ENCODE measurements at regions not wholly inside any gene's neighbourhood (a gene's known extent, or its start where the extent isn't known, plus 50 kb on each side); places are given as distances from the start of the nearest gene placed in this dataset.

DNA sequence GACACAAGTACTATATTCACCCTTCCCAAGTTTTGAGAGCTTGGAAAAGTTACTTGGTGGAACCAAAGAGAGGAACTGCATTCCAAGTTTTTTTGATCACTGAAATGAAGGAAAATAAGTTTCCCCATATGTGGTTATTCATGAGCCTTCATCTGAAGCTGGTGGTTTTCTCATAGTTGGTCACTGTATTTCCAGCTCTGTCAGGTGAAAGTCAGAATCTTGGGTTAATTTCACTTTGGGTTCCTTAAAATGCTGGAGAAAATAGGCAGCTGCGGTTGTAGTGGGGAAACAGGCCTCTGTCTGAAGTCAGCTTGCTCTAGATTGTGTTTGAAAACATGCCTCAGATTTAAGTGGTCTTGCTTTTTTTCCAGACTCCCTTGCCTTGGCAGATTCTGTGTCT, 200.5 kb downstream of the HRH4 start:
- no peaks in the 10 kb centered on the region for H3K79me2 ChIP-seq (ENCODE audit: control insufficient read depth, insufficient read depth, low read length)
- Mint-ChIP-seq H3K27ac (no peak overlapping the region), H3K4me3 (peak overlapping the region; percentile 38), H3K9me3 (ENCODE audit: insufficient read depth) (no peaks in the 10 kb centered on the region), H3K27me3 (peaks cover 13% of the 10 kb centered on the region), H3K4me1 (peaks cover 22% of the 10 kb centered on the region)
- WGBS (ENCODE audit: insufficient coverage) = 0% methylated on average over 1 of the region's 1 CpG
- H2AFZ ChIP-seq (ENCODE audit: insufficient read depth, low read depth, low read length, poor library complexity, severe bottlenecking) = no peak overlapping the region
- no peak overlapping the region for H3K4me3 ChIP-seq (ENCODE audit: control extremely low read depth in 1 of 5, extremely low read depth in 1 of 5, insufficient read depth in 1 of 5, low read depth in 2 of 5, low read length in 4 of 5)
- H4K20me1 ChIP-seq (ENCODE audit: control insufficient read depth, insufficient read depth, low read length, poor library complexity, severe bottlenecking) = no peaks in the 10 kb centered on the region
- TF ChIP-seq, protein P1, sequence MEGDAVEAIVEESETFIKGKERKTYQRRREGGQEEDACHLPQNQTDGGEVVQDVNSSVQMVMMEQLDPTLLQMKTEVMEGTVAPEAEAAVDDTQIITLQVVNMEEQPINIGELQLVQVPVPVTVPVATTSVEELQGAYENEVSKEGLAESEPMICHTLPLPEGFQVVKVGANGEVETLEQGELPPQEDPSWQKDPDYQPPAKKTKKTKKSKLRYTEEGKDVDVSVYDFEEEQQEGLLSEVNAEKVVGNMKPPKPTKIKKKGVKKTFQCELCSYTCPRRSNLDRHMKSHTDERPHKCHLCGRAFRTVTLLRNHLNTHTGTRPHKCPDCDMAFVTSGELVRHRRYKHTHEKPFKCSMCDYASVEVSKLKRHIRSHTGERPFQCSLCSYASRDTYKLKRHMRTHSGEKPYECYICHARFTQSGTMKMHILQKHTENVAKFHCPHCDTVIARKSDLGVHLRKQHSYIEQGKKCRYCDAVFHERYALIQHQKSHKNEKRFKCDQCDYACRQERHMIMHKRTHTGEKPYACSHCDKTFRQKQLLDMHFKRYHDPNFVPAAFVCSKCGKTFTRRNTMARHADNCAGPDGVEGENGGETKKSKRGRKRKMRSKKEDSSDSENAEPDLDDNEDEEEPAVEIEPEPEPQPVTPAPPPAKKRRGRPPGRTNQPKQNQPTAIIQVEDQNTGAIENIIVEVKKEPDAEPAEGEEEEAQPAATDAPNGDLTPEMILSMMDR (IDR thresholded peaks at IDR 0.05) = no peak
- no peak for TF ChIP-seq EZH2 (IDR thresholded peaks at IDR 0.05; ENCODE audit: borderline replicate concordance, insufficient read depth, low read depth, low read length, poor library complexity, severe bottlenecking)
- H3K9me3 ChIP-seq (ENCODE audit: control extremely low read depth in 1 of 3, control insufficient read depth in 2 of 3, insufficient read depth in 1 of 3, low read length in 2 of 3) = no peaks in the 10 kb centered on the region
- H3K4me1 ChIP-seq (ENCODE audit: control insufficient read depth in 2 of 2, insufficient read depth in 2 of 2, low read length in 2 of 2) = peaks cover 6 to 10% of the 10 kb centered on the region in 2 donors
- no peak overlapping the region for H3K9ac ChIP-seq (ENCODE audit: low read length)
- no peak overlapping the region for H3K4me2 ChIP-seq (replicated peaks; ENCODE audit: low read depth, low read length, poor library complexity, severe bottlenecking)
- CTCF ChIA-PET = interaction anchor here (0.8 kb wide), 1 partner anchor 66 kb away, joined by 5 read pairs; no protein-coding TSS in a partner anchor
- POLR2A ChIA-PET = no interaction called here
- intact Hi-C loops (cut with micrococcal nuclease) = no loop called here
- no peaks in the 10 kb centered on the region for H3K27me3 ChIP-seq (replicated peaks in 1 of 4; ENCODE audit: control extremely low read depth in 1 of 4, control insufficient read depth in 3 of 4, insufficient read depth in 4 of 4, low read length in 3 of 4)
- no peaks in the 10 kb centered on the region for H3K36me3 ChIP-seq (replicated peaks in 1 of 2; ENCODE audit: control extremely low read depth in 1 of 2, control insufficient read depth in 1 of 2, extremely low read depth in 1 of 2, insufficient read depth in 2 of 2, low read length in 1 of 2)
- no peak overlapping the region for H3K27ac ChIP-seq (ENCODE audit: low read length in 2 of 2)
- no peak for ATAC-seq (ENCODE audit: low read depth)
- DNase-seq = no peak

GRCh38 chr18:24662412-24662821, 202.0 kb downstream of the HRH4 start:
- no peak overlapping the region for H3K9ac ChIP-seq (ENCODE audit: low read length)
- Mint-ChIP-seq H3K4me1 (peaks cover 22% of the 10 kb centered on the region), H3K4me3 (no peak overlapping the region), H3K27me3 (peaks cover 13% of the 10 kb centered on the region), H3K9me3 (ENCODE audit: insufficient read depth) (no peaks in the 10 kb centered on the region), H3K27ac (no peak overlapping the region)
- WGBS (ENCODE audit: insufficient coverage) = 83% methylated on average over 13 of the region's 13 CpGs
- H3K36me3 ChIP-seq (replicated peaks in 1 of 2; ENCODE audit: control extremely low read depth in 1 of 2, control insufficient read depth in 1 of 2, extremely low read depth in 1 of 2, insufficient read depth in 2 of 2, low read length in 1 of 2) = no peaks in the 10 kb centered on the region
- ChIA-PET CTCF (no interaction called here), POLR2A (no interaction called here)
- TF ChIP-seq, protein P1 (IDR thresholded peaks at IDR 0.05) = no peak
- TF ChIP-seq EZH2 (IDR thresholded peaks at IDR 0.05; ENCODE audit: borderline replicate concordance, insufficient read depth, low read depth, low read length, poor library complexity, severe bottlenecking) = no peak
- no peaks in the 10 kb centered on the region for H3K9me3 ChIP-seq (ENCODE audit: control extremely low read depth in 1 of 3, control insufficient read depth in 2 of 3, insufficient read depth in 1 of 3, low read length in 2 of 3)
- no peaks in the 10 kb centered on the region for H4K20me1 ChIP-seq (ENCODE audit: control insufficient read depth, insufficient read depth, low read length, poor library complexity, severe bottlenecking)
- H3K4me3 ChIP-seq (ENCODE audit: control extremely low read depth in 1 of 5, extremely low read depth in 1 of 5, insufficient read depth in 1 of 5, low read depth in 2 of 5, low read length in 4 of 5) = no peak overlapping the region
- H3K27me3 ChIP-seq (replicated peaks in 1 of 4; ENCODE audit: control extremely low read depth in 1 of 4, control insufficient read depth in 3 of 4, insufficient read depth in 4 of 4, low read length in 3 of 4) = no peaks in the 10 kb centered on the region
- no peak overlapping the region for H3K4me2 ChIP-seq (replicated peaks; ENCODE audit: low read depth, low read length, poor library complexity, severe bottlenecking)
- ATAC-seq (ENCODE audit: low read depth) (no peak), DNase-seq (no peak)
- H3K4me1 ChIP-seq (ENCODE audit: control insufficient read depth in 2 of 2, insufficient read depth in 2 of 2, low read length in 2 of 2) = peaks cover 6 to 10% of the 10 kb centered on the region in 2 donors
- no peaks in the 10 kb centered on the region for H3K79me2 ChIP-seq (ENCODE audit: control insufficient read depth, insufficient read depth, low read length)
- intact Hi-C loops (cut with micrococcal nuclease) = no loop called here
- H3K27ac ChIP-seq (ENCODE audit: low read length in 2 of 2) = no peak overlapping the region
- no peak overlapping the region for H2AFZ ChIP-seq (ENCODE audit: insufficient read depth, low read depth, low read length, poor library complexity, severe bottlenecking)

All from B cell (primary cell).